GM15510 (cell line): ENCODE measurements at regions not wholly inside any gene's neighbourhood (a gene's known extent, or its start where the extent isn't known, plus 50 kb on each side); places are given as distances from the start of the nearest gene placed in this dataset.

ENCODE experiments used
- POLR2A ChIP-seq: IDR thresholded peaks from 3 replicates; pipeline ENCODE4 v1.6.1; 2011; ENCODE audit warnings: borderline replicate concordance; ENCODE audit not compliant: insufficient read length; ENCODE audit errors: extremely low read depth

DNA sequence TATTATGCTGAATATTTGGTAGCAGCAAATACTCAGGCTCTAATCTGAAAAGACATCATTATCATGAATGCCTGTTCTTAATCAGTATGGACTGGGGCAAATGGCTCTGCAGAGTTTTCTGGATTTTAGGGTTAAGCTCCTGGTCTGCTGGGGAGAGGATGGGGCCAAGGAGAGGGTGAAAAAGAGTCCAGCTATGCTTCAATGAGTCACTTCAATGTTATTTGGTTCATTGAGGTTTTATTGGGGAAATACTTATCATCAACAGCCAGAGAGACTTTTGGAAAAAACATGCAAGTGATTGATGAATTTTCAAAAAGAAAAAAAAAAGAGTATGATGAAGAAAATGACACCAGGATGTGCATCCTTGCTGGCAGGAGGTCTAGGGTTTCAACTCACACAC lies 278.3 kb downstream of the UQCRFS1 start:
- TF ChIP-seq POLR2A, result no peak

DNA sequence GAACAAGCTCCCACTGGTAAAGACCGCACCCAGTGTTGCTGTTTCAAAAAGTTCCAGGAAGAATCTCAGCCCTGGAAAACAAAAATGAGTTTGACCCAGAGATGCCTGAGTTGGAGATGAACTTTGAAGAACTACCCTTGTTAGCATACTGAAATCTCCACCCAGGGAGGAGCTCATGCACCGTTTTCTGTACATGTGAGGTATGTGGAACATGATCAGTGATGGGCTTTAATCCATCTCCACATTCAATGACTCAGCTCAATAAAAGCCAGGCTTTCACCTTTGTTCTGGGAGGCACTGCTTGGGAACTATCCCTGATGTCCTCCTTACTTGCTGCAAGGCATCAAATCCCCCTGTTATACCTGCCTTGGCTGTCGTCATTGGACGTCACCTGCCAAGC lies 279.9 kb downstream of the UQCRFS1 start:
- TF ChIP-seq POLR2A, result no peak

DNA sequence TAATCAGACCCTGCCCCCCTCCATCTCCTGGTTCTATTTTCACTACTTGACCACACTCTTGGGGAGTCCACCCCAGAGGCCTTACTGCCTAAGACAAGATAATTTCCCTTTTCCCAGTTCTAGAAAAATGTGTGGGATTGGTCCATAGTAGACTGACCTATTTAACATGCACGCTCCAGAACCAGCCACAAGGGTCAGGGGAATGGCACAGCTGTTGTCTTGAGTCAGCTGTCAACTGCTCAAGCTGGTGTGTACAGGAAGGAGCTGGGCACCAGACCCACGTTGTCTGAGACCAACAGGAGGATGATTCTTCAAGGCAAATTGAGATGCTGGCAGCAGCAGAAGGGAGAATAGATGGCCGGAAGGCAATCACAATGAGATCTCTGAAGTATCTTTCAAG lies 280.5 kb downstream of the UQCRFS1 start:
- no peak for TF ChIP-seq POLR2A

DNA sequence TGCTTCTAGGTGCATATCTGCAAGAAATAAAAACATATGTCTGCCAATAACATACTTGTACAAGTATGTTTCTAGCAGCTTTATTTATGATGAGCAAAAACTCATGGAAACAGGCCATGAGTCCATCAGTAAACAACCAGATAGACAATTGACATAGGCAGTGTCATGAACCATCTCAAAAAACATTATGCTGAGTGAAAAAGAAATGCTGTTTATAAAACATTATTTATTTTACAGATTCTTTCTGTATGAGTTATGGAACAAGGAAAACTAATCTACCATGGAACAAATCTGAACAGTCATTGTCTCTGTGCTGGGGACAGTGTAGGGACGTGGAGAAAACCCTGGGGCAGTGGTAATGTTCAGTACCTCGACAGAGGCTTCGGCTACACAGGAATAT lies 283.9 kb downstream of the UQCRFS1 start:
- no peak for TF ChIP-seq POLR2A

DNA sequence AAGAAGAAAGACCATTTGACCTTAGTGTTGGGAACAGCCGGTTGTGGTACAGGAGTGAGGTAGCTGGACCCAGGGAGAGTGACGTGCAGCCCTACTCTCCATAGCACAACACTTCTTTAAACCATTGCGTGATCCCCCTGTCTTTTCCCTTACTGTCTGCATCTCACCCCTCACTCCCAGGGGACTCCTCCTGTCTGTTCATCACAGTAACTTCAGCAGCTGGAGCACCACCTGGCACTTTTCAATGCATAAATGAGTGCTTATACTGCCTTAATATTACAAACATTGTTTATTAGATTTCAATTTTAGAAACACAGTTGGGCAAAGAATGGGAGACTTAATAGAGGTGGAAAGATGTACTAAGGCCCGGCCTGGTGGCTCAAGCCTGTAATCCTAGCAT lies 285.5 kb downstream of the UQCRFS1 start:
- TF ChIP-seq POLR2A, result no peak

DNA sequence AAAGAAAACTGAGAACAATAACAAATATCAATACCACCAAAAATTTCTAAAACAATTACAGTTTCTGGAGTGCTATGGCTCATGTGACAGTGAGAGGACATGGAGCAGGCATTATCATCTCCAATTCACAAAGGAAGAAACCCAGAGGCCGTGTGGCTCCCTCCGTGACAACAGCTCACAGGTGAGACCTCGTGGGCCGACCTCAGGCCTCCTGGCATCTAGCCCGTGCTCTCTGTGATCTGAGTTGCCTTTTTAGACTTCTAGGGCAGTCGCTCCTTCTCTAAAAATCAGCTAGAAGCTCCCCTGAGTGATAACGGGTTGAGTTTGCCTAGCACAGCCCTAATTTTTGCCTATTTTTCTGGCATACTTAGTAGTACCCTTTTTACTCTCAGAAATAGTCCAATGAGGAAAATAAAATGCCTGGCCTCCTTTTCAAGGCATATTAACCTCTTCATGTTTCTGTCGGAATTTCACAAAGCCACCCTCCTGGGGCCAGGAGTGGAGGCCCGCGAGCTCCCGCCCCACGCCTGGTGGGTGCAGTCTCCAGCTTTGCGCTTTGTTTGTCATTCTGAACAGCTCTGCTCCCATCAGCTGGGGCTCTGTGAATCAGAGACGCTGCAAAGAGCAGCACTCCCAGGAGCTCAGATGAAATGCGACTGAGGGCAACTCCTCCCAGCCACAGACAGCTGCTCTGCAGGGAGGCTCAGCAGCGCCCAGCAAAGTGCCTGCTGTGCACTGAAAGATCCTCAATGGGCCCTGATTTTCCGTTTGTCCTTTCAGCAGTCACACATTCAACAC lies 292.5 kb downstream of the UQCRFS1 start:
- TF ChIP-seq POLR2A, result no peak

DNA sequence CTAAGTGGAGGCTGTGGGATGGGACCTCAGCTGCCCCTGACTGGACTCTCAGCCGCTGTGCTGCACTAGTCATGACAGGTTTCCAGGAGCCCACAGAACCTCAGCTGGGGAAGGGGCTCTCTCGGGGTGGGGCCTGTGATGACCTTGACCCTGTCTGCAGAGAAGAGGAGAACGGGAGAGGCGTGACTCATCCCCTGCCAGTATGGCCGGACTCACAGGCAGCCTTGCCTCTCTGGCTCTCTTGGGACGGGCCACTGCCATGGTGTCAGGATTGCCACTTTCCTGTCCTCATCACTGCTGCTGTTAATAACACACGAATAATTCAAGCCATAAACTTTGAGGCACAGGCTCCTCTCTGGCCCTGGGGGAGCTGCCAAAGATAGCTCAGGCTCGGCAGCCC lies 295.3 kb downstream of the UQCRFS1 start:
- TF ChIP-seq POLR2A, result no peak

DNA sequence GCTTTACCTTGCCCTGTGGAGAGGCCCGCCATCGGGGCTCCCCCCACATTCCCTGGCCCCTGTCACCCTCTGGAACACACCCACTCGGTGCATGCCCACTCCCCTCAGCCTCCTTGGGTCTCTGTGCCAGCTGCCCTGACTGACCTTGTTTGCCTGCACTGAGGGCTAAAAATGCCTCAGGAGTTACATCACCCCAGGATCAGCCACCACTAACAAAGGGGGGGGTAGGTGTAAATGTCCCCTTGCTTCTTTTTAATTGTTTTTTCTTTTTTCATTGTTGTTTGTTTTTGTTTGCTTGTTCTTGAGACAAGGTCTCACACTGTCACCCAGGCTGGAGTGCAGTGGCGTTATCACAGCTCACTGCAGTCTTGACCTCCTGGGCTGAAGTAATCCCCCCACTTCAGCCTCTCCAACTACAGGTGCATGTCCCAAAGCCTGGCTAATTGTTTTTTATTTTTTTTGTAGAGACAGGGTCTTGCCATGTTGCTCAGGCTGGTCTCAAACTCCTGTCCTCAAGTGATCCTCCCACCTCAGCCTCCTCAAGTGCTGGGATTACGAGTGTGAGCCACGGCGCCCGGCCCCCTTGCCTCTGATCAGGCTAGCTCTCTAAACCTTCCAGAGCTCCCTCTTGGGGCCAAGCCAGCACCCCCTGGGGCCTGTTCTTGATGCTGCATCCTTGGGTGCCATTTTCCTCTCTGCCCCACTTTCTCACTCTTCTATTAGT lies 297.1 kb downstream of the UQCRFS1 start:
- TF ChIP-seq POLR2A, result no peak

DNA sequence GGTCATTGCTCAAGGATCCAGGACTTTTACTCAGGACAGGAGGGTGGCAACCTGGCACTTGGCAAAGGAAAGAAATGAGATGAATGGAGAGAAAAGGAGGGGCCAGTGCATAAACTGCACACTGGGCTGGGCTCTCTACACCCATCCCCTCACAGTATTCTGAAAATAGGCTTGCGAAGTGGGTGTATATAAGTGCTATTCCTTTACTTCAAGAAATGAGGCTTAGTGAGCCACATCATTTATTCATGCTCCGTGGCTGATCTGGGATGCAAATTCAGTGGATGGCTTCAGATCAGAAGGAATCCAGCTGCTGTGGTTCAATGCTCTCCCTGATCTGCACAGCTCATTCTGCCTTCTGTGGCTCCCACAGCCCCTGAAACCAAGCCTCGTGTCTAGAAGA lies 297.7 kb downstream of the UQCRFS1 start:
- no peak for TF ChIP-seq POLR2A

DNA sequence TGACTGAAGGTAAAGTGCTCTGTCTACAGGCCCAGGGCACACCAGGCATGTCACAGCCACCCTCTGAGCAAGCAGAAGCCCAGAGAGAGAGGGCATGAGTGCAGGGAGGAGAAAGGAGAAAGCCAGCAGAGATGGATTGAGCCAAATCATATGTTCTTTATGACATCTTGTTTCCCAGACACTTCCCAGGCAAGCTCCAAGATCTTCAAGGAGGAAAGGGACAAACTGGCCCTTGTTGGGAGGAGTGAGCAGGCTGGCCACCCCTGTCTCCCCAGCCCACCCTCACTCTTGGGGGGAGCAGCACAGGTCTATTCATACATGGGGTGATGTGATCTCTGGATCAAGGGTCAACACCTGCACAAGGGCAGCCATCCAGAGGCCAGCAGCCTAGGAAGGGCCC lies 298.8 kb downstream of the UQCRFS1 start:
- TF ChIP-seq POLR2A, result no peak

DNA sequence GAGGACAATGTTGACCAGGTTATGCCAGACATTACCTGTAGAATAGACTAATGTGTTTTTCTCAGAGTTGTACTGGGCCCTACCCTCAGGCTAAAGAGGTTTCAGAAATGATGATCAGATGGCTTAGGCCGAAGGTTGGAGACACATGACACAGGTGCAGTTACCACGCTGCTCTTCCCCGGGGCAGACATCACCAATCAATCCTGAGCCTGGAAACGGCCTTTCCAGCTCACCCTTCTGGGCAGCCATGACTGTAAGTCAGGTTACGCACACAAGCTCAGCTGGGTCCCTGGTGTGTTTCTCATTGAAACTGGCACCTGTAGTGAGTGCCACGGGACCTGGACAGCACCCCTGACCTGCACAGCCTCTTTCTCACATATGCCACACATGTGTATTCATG lies 299.3 kb downstream of the UQCRFS1 start:
- no peak for TF ChIP-seq POLR2A

DNA sequence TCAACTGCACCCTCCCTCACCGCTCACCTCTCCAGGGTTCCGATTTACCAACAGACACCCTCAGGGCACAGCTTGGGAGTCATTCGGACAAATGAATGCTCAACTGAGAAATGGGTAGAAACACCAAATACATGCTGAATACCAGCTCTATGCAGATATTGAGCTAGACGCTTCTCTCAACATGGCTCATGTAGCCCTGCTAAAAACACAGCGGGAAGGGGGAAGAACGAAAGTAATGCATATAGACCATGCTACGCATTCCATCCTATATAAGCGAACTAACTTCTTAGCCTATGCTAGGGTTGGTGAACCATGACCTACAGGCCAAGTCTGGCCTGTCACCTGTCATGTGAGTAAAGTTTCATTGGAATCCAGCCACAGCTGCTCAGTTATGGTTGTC lies 304.0 kb downstream of the UQCRFS1 start:
- TF ChIP-seq POLR2A, result no peak

DNA sequence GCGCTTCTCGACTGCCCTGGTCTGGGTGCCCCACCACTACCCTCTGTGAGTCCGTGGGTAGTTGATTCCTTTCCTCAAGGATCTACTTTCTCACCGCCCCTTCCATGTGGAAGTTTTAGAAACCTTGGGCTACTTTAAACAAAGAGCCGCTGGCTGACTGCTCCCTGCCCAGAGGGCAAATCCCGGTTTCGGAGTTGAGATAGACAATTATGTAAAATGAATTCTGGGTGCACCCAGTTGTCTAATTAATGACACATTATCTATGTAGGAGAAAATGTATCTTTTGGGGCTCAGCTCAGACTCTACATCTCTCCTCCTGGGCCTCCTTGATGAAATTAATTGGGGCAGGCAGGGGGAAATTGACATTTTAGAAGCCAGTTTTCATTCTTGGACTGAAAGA lies 305.4 kb downstream of the UQCRFS1 start:
- TF ChIP-seq POLR2A, result no peak

DNA sequence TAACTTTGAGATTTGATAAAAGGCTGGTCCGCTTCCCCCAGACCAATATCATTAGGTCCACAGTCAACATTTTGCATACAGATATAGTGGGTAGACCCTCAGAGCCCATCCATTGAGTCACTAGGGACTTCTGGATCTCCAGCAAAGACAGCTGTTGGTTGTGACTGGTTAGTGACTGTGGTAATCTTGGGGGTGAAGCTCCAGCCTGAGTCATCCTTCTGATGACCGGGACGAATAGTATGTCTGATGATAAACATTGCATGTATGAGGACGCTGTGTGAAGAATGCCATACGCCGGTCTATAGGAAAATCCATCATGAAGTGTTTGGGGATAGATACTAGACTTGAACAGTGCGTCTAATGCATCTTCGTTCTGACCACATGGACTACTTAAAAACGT lies 307.0 kb downstream of the UQCRFS1 start:
- no peak for TF ChIP-seq POLR2A

DNA sequence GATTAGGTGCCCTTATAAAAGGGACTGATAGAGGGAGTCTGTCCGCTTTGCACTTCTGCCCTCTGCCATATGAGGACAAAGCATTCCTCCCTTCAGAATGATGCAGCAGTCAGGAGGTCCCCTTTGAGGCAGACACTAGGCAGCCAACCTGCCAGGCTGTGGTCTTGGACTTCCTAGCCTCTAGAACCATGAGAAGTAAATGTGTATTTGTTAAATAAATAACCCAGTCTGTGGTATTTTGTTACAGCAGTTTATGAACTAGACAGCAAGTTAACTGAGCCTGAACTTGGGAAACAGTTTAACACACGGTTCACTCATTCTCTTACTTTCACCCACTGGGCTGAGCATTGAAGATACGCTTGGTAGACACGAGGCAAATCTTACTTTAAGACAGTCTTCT lies 313.2 kb downstream of the UQCRFS1 start:
- no peak for TF ChIP-seq POLR2A

DNA sequence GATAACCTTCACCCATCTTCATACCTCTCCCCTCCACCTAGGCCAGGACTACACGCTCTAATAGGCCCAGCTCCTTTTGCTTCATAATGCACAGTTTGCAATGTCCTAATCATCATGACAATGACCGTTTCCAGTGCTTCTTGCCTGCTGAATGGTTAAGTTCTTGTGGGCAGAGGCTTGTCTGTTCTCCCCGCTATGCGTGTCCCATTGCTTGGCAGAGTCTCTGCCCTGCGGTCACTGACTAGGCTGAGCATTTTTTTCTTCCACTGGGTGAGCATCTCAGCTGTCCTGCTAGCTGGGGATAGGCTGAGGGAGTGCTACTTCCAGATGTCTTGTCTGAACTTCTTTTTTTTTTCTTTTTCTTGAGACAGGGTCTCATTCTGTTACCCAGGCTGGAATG lies 314.7 kb downstream of the UQCRFS1 start:
- no peak for TF ChIP-seq POLR2A
